ENCODE measurements at regions not wholly inside any gene's neighbourhood (a gene's known extent, or its start where the extent isn't known, plus 50 kb on each side); places are given as distances from the start of the nearest gene placed in this dataset.

DNA sequence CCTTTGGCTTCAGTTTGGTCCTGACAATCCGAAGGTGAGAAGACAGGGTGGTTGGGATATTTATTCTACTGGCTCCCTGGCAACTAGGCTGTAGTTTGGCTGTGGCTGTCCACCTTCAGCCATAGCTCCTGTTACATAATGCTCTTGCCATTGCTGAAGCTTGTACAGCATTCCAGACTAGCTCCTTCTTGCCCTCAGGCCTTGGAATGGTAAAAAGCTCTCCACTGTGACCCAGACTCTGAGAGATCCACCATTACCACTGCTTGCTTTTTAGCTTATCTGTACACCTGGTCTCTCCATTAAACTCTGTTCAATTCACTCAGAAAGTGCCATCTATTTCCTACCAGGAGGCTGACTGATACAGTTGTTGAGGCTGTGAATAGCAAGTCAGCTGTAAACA is 231.8 kb upstream of the MON1B start:
- no peak overlapping the region for H3K4me3 ChIP-seq (ENCODE audit: low read length)
- DNase-seq (ENCODE audit: low read depth): no peak
- TF ChIP-seq, protein P1, sequence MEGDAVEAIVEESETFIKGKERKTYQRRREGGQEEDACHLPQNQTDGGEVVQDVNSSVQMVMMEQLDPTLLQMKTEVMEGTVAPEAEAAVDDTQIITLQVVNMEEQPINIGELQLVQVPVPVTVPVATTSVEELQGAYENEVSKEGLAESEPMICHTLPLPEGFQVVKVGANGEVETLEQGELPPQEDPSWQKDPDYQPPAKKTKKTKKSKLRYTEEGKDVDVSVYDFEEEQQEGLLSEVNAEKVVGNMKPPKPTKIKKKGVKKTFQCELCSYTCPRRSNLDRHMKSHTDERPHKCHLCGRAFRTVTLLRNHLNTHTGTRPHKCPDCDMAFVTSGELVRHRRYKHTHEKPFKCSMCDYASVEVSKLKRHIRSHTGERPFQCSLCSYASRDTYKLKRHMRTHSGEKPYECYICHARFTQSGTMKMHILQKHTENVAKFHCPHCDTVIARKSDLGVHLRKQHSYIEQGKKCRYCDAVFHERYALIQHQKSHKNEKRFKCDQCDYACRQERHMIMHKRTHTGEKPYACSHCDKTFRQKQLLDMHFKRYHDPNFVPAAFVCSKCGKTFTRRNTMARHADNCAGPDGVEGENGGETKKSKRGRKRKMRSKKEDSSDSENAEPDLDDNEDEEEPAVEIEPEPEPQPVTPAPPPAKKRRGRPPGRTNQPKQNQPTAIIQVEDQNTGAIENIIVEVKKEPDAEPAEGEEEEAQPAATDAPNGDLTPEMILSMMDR (conservative IDR thresholded peaks at IDR 0.05; ENCODE audit: low read length): no peak

DNA sequence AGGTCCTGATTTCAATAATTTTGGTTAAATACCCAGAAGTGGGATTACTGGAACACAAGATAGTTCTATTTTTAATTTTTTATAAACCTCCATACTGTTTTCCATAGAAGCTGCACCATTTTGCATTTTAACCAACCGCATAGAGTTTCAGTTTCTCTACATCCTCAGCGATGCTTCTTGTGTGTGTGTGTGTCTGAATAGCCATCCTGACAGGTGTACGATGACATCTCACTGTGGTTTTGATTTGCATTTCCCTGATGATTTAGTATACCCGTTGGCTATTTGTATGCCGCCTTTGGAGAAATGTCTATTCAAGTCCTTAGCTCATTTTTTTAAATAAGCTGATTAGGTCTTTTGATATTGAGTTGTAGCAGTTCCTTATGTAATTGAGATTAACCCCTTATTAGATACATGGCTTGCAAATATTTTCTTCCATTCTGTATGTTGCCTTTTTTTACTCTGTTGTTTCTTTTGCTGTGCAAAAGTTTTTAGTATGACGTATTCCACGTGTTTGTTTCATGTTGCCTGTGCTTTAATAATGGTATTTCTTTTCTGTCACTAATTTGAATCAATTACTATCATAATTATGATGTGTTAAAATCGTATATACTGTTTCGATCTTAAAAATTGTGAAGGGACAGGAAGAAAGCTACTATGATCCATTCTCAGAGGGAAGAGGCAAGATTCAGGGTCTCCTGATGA is 227.2 kb upstream of the MON1B start:
- H3K4me3 ChIP-seq (ENCODE audit: low read length): no peak overlapping the region
- TF ChIP-seq, protein P1 (conservative IDR thresholded peaks at IDR 0.05; ENCODE audit: low read length): no peak
- no peak for DNase-seq (ENCODE audit: low read depth)

DNA sequence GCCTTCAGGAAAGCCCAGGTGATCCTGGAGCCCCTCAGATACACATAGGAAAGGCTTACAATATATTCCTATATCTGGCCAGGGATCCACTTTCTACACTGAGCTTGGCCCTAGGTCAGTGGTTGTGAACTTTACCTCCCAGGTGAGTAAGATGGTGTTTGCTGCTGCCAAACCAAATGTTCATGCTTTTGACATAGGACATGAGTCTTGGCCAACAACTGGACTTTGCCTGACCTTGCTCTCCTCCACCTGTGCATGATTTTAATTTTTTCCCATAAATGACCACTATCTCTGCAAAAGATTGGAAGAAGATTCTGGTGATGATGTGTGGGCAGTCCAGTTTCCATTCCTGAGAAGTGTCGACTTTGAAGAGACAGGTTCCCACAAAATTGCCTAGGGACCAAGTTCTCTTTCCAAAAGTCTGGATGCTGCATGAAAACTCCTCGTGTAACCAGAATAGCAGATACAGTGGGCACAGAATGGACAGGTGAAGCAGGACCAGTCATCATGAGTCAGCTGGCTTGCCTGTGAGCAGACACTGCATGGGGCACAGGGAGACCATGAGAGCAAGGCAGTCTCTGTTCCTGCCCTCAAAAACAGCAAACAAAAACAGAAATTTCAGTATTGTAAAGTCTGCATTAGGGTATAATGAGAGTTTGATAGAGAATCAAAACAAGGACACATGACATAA is 226.4 kb upstream of the MON1B start:
- TF ChIP-seq, protein P1 (conservative IDR thresholded peaks at IDR 0.05; ENCODE audit: low read length): no peak
- DNase-seq (ENCODE audit: low read depth): no peak

DNA sequence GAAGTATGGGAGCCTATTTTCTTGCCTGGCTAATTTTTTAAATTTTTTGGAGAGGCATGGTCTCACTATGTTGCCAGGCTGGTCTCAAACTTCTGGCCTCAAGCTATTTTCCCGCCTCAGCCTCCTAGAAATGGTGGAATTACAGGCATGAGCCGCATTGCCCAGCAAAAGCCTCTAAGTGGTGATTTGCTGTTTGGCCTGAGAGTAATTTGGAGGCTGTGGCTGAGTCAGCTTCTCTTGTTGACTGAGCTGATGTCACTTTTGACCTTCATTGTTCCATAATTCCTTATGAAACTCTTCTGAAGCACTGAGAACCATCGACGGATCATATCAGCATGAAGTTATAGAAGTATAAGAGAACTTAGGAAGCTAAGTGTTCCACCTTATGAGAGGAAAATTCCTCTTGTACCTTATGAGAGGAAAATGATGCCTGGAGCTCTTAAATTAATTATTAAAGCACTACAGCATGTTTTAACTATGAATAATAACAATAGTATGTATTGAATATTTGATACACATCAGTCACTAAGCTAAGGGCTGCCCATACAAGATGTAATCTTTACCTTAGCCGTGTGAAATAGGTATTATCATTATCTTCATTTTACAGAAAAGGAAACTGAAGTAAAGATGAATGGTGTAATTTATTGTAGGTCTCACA is 220.8 kb upstream of the MON1B start:
- TF ChIP-seq, protein P1 (conservative IDR thresholded peaks at IDR 0.05; ENCODE audit: low read length): no peak
- H3K4me3 ChIP-seq (ENCODE audit: low read length): no peak overlapping the region
- no peak for DNase-seq (ENCODE audit: low read depth)

More for the DNA sequence above, 226.4 kb upstream of the MON1B start:
- no peak overlapping the region for H3K4me3 ChIP-seq (ENCODE audit: low read length)

DNA sequence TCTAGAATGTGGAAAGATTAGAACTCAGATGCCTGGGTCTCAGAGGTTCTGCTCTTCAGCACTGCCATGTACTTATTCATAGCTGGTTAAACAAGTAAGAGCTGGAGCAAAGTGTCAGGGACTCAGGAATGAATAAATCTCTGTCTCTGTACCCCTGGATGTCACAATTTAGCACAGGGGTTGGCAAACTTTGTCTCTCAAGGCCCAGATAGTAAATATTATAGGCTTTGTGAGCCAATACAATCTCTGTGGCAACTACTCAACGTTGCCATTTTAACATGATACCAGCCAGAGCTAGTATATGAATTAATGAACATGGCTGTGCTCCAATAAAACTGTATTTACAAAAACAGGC is 220.3 kb upstream of the MON1B start:
- TF ChIP-seq, protein P1 (conservative IDR thresholded peaks at IDR 0.05; ENCODE audit: low read length): no peak
- H3K4me3 ChIP-seq (ENCODE audit: low read length): no peak overlapping the region
- DNase-seq (ENCODE audit: low read depth): no peak

DNA sequence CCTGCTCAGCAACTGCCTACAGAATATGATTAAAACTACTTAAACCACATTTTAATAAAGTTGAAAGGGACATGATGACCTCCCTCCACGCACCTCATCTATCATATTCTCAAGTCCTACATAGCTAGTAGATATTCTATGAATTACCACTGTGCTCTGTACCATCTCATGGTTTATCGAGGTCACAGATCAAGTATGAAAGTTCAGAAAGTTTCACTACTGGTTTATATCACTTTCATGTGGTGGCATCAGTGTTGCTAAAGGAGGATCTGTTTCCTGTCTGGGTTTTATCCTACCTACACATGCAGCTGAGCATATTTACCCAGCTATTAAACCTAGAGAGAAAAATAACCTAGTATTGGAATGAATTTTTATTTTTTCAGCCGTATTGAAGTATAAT is 214.9 kb upstream of the MON1B start:
- H3K4me3 ChIP-seq (ENCODE audit: low read length): no peak overlapping the region
- TF ChIP-seq, protein P1 (conservative IDR thresholded peaks at IDR 0.05; ENCODE audit: low read length): no peak
- no peak for DNase-seq (ENCODE audit: low read depth)
